Loucy (cell line): ENCODE measurements at regions not wholly inside any gene's neighbourhood (a gene's known extent, or its start where the extent isn't known, plus 50 kb on each side); places are given as distances from the start of the nearest gene placed in this dataset.

Experiments used
- CTCF ChIP-seq: fragments of 200-600 bp; sonication (generic); conservative IDR thresholded peaks from 2 replicates; pipeline ENCODE4 v1.5.1; 2014; ENCODE audit warnings: mild to moderate bottlenecking, antibody characterized with exemption, low read length
- EZH2phosphoT487 ChIP-seq: fragments of 200-600 bp; IDR thresholded peaks from 2 replicates; pipeline ENCODE4 v1.6.1; 2018; ENCODE audit warnings: antibody characterized with exemption, mild to moderate bottlenecking, moderate library complexity, borderline replicate concordance

- no peak for TF ChIP-seq CTCF
- TF ChIP-seq EZH2phosphoT487, result no peak
These were observed 85.4 kb upstream of the AGTR1 start for GRCh38 chr3:148612278-148612677.
